Transverse colon (tissue), 3 donors: ENCODE measurements at regions not wholly inside any gene's neighbourhood (a gene's known extent, or its start where the extent isn't known, plus 50 kb on each side); places are given as distances from the start of the nearest gene placed in this dataset.

ENCODE experiments used
- CTCF ChIP-seq, 5 experiments: fragments of 200-600 bp in 3 of 5; fragments of 450-650 bp in 2 of 5; sonication (generic) in 3 of 5; IDR thresholded peaks; 1 replicate in 2 of 5; 2 replicates in 3 of 5; pipeline ENCODE4 v1.5.1; 2016 to 2017; ENCODE audit warnings: antibody characterized with exemption in 5 of 5, inconsistent platforms in 3 of 5, mild to moderate bottlenecking in 2 of 5, moderate library complexity in 1 of 5
- EP300 ChIP-seq: sonication (generic); formaldehyde crosslinking; IDR thresholded peaks from one replicate; pipeline ENCODE4 v1.6.1; 2017; ENCODE audit warnings: antibody characterized with exemption, low read depth
- POLR2A ChIP-seq: fragments of 450-650 bp; IDR thresholded peaks from one replicate; pipeline ENCODE4 v1.6.1; 2016; ENCODE audit warnings: antibody characterized with exemption, mild to moderate bottlenecking, moderate library complexity

DNA sequence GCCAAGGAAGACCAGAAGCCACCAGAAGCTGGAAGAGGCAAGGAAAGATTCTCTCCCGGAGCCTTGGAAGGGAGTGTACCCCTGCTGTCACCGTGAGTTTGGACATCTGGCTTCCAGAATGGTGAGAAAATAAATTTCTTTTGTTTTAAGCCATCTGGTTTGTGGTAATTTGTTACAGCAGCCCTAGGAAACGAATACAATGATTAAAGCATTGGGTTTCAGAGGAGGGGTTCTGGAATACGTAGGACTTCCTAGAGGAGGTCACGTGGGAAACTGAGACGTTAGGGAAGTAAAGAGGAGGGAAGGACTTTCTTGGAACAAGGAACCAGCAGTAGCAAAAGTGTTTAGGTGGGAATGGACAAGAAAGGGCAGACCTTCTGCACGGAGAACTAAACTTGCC lies 377.7 kb downstream of the IL20RB start:
- TF ChIP-seq EP300 (no peak), POLR2A (no peak), CTCF (IDR thresholded peaks at IDR 0.05) (no peak)
